Kidney (tissue), 13 donors: ENCODE measurements at regions not wholly inside any gene's neighbourhood (a gene's known extent, or its start where the extent isn't known, plus 50 kb on each side); places are given as distances from the start of the nearest gene placed in this dataset.
"Not testable (repeated sequence)": the region's sequence is repeated elsewhere in the genome, so short reads cannot be mapped to it uniquely, and the experiment has no call there.

Experiments
- DNase-seq, 5 donors: peaks; one replicate each; pipeline ENCODE4 v3.0.0-alpha.2; 2013 to 2020
- FAIRE-seq: peaks from 2 replicates; lab custom pipeline; 2012; peaks lifted over from hg19 to GRCh38; lab: Jason Lieb, UNC
- H3K27ac ChIP-seq, 2 donors: one replicate each; pipeline ENCODE4 v1.7.0; 2013; ENCODE audit warnings: low read depth in 2 of 2, low read length in 2 of 2, inconsistent platforms in 1 of 2
- H3K27me3 ChIP-seq: one replicate; pipeline ENCODE4 v1.7.1; 2013; ENCODE audit warnings: low read length, inconsistent platforms; ENCODE audit not compliant: control insufficient read depth, insufficient read depth
- H3K36me3 ChIP-seq, 3 donors: one replicate each; pipeline versions ENCODE4 v1.7.0 to v1.7.1; 2013; ENCODE audit warnings: low read length in 3 of 3, control low read depth in 1 of 3, inconsistent platforms in 1 of 3; ENCODE audit not compliant: insufficient read depth in 3 of 3, control insufficient read depth in 2 of 3
- H3K4me1 ChIP-seq, 3 donors: one replicate each; pipeline versions ENCODE4 v1.7.0 to v1.7.1; 2013; ENCODE audit warnings: low read length in 3 of 3, inconsistent platforms in 1 of 3, low read depth in 1 of 3; ENCODE audit not compliant: control insufficient read depth in 2 of 3, insufficient read depth in 2 of 3
- H3K4me3 ChIP-seq, 3 donors: one replicate each; pipeline versions ENCODE4 v1.7.0 to v1.8.1; 2013; ENCODE audit warnings: low read length in 3 of 3, control low read depth in 1 of 3, inconsistent platforms in 1 of 3
- H3K9ac ChIP-seq, 3 donors: one replicate each; pipeline versions ENCODE4 v1.7.0 to v1.7.1; 2013; ENCODE audit warnings: low read length in 3 of 3, control low read depth in 1 of 3, inconsistent platforms in 1 of 3
- H3K9me3 ChIP-seq, 3 donors: one replicate each; pipeline versions ENCODE4 v1.7.0 to v1.7.1; 2013; ENCODE audit warnings: low read length in 3 of 3, control low read depth in 1 of 3, inconsistent platforms in 1 of 3; ENCODE audit not compliant: control insufficient read depth in 2 of 3, insufficient read depth in 1 of 3
- CTCF ChIP-seq: IDR thresholded peaks from 3 replicates; pipeline ENCODE4 v1.5.1; 2012; ENCODE audit warnings: mild to moderate bottlenecking, moderate library complexity, borderline replicate concordance; ENCODE audit not compliant: insufficient read depth; ENCODE audit errors: extremely low read depth
- intact Hi-C: fragments of 100-400 bp; cut with DNase I; formaldehyde crosslinking; loops from one replicate; pipeline ENCODE4 v1.11.1; 2022
- donor health status: control.
- donor health status: control.
- donor health status: control.
- donor health status: control.
- donor health status: control.
- donor health status: DM: yes; HTN: yes; CAD: no.
- donor health status: Normal renal cell carcinoma (clear cell type).

GRCh38 chr2:234388591-234388990 lies 108.3 kb downstream of the ARL4C start:
- FAIRE-seq (no peak), DNase-seq (no peak)
- no peak overlapping the region for H3K4me3 ChIP-seq
- H3K36me3 ChIP-seq, result no peaks in the 10 kb centered on the region
- no peaks in the 10 kb centered on the region for H3K27me3 ChIP-seq
- H3K4me1 ChIP-seq, result no peaks in the 10 kb centered on the region
- intact Hi-C loops, result no loop called here
- H3K27ac ChIP-seq, result no peak overlapping the region
- no peak for TF ChIP-seq CTCF
- H3K9me3 ChIP-seq, result no peaks in the 10 kb centered on the region
- no peak overlapping the region for H3K9ac ChIP-seq

GRCh38 chr2:234386971-234387370 lies 109.9 kb downstream of the ARL4C start:
- FAIRE-seq (no peak), DNase-seq (no peak)
- H3K9me3 ChIP-seq, result no peaks in the 10 kb centered on the region
- H3K4me1 ChIP-seq, result no peaks in the 10 kb centered on the region
- H3K4me3 ChIP-seq, result no peak overlapping the region
- H3K9ac ChIP-seq, result no peak overlapping the region
- no peak overlapping the region for H3K27ac ChIP-seq
- no peak for TF ChIP-seq CTCF
- no peaks in the 10 kb centered on the region for H3K27me3 ChIP-seq
- intact Hi-C loops, result no loop called here
- H3K36me3 ChIP-seq, result no peaks in the 10 kb centered on the region

- Histone ChIP-seq H3K27ac (no peak overlapping the region), H3K4me3 (no peak overlapping the region), H3K27me3 (no peaks in the 10 kb centered on the region), H3K4me1 (no peaks in the 10 kb centered on the region), H3K36me3 (no peaks in the 10 kb centered on the region), H3K9ac (no peak overlapping the region), H3K9me3 (no peaks in the 10 kb centered on the region)
- DNase-seq (no peak), FAIRE-seq (no peak)
- intact Hi-C loops, result no loop called here
- no peak for TF ChIP-seq CTCF
These were observed 114.8 kb downstream of the ARL4C start for GRCh38 chr2:234382131-234382530.

- H3K27me3 ChIP-seq, intact Hi-C loops, H3K27ac ChIP-seq, FAIRE-seq, H3K4me1 ChIP-seq, H3K9ac ChIP-seq, H3K9me3 ChIP-seq, H3K36me3 ChIP-seq, H3K4me3 ChIP-seq, DNase-seq: not testable (repeated sequence)
These were observed 117.9 kb downstream of the ARL4C start for GRCh38 chr2:234378958-234379357.
